ENCODE measurements at regions not wholly inside any gene's neighbourhood (a gene's known extent, or its start where the extent isn't known, plus 50 kb on each side); places are given as distances from the start of the nearest gene placed in this dataset.

GRCh38 chr3:13208706-13209633 lies 135.7 kb upstream of the IQSEC1 start:
- H3K27me3 ChIP-seq = peaks cover 0 to 18% (median 6%) of the 10 kb centered on the region in 9 donors
- no peaks in the 10 kb centered on the region for H3K36me3 ChIP-seq
- WGBS, 4 donors = 68 to 88% (median 82%) methylated on average over 12 to 17 of the region's 17 CpGs
- no peak overlapping the region for H3K4me3 ChIP-seq
- ATAC-seq = no peak
- peaks cover 0 to 5% (median 0%) of the 10 kb centered on the region in 12 donors for H3K4me1 ChIP-seq
- TF ChIP-seq POLR2A (IDR thresholded peaks at IDR 0.05) (no peak), CTCF (IDR thresholded peaks at IDR 0.05) (no peak)
- intact Hi-C loops (cut with DNase I) = loop anchor here in 1 of 10 donors (10.0 kb wide), 1 partner anchor 246 kb away; no protein-coding TSS in a partner anchor
- no peaks in the 10 kb centered on the region for H3K9me3 ChIP-seq
- no peak for DNase-seq
- H3K27ac ChIP-seq = no peak overlapping the region

GRCh38 chr3:13207975-13208705 lies 134.9 kb upstream of the IQSEC1 start:
- peaks cover 0 to 26% (median 7%) of the 10 kb centered on the region in 9 donors for H3K27me3 ChIP-seq
- no peaks in the 10 kb centered on the region for H3K36me3 ChIP-seq
- no peaks in the 10 kb centered on the region for H3K9me3 ChIP-seq
- DNase-seq = no peak
- 86 to 91% (median 86%) methylated on average over 11 of the region's 11 CpGs for WGBS, 4 donors
- H3K4me1 ChIP-seq = peaks cover 0 to 5% (median 0%) of the 10 kb centered on the region in 12 donors
- H3K27ac ChIP-seq = no peak overlapping the region
- intact Hi-C loops (cut with DNase I) = loop anchor here in 1 of 10 donors (10.0 kb wide), 1 partner anchor 247 kb away; no protein-coding TSS in a partner anchor
- TF ChIP-seq POLR2A (IDR thresholded peaks at IDR 0.05) (no peak), CTCF (IDR thresholded peaks at IDR 0.05) (no peak)
- no peak for ATAC-seq
- H3K4me3 ChIP-seq = no peak overlapping the region

GRCh38 chr3:13207578-13207922 lies 134.3 kb upstream of the IQSEC1 start:
- 84 to 96% (median 88%) methylated on average over 9 of the region's 9 CpGs for WGBS, 4 donors
- Histone ChIP-seq H3K9me3 (no peaks in the 10 kb centered on the region), H3K36me3 (no peaks in the 10 kb centered on the region), H3K27me3 (peaks cover 0 to 27% (median 7%) of the 10 kb centered on the region in 9 donors), H3K4me1 (peaks cover 0 to 5% (median 0%) of the 10 kb centered on the region in 12 donors), H3K27ac (no peak overlapping the region), H3K4me3 (no peak overlapping the region)
- TF ChIP-seq POLR2A (IDR thresholded peaks at IDR 0.05) (no peak), CTCF (IDR thresholded peaks at IDR 0.05) (no peak)
- ATAC-seq (no peak), DNase-seq (no peak)
- intact Hi-C loops (cut with DNase I) = loop anchor here in 1 of 10 donors (10.0 kb wide), 1 partner anchor 247 kb away; no protein-coding TSS in a partner anchor
